ENCODE measurements at regions not wholly inside any gene's neighbourhood (a gene's known extent, or its start where the extent isn't known, plus 50 kb on each side); places are given as distances from the start of the nearest gene placed in this dataset.

GRCh38 chr7:97623333-97623732, 108.6 kb upstream of the TAC1 start:
- no peak for ATAC-seq
- DNase-seq: no peak

- no peak for ATAC-seq
- DNase-seq: no peak
Observed at GRCh38 chr7:97630116-97630515, 101.8 kb upstream of the TAC1 start.

- DNase-seq: no peak
- no peak for ATAC-seq
Observed at GRCh38 chr7:97635622-97636021, 96.3 kb upstream of the TAC1 start.

- no peak for ATAC-seq
Observed at GRCh38 chr7:97639036-97639435, 92.8 kb upstream of the TAC1 start.

GRCh38 chr7:97659363-97660045, 72.4 kb upstream of the TAC1 start:
- DNase-seq: no peak
- ATAC-seq: no peak

More at GRCh38 chr7:97639036-97639435, 92.8 kb upstream of the TAC1 start:
- DNase-seq: no peak

- DNase-seq: no peak
- ATAC-seq: no peak
Observed at GRCh38 chr7:97667359-97667758, 64.5 kb upstream of the TAC1 start.

- ATAC-seq: no peak
- no peak for DNase-seq
Observed at GRCh38 chr7:97671571-97671970, 60.3 kb upstream of the TAC1 start.

- no peak for ATAC-seq
- DNase-seq: no peak
Observed at GRCh38 chr7:97680622-97681021, 51.3 kb upstream of the TAC1 start.
